Pancreas (tissue), 10 donors: ENCODE measurements at regions not wholly inside any gene's neighbourhood (a gene's known extent, or its start where the extent isn't known, plus 50 kb on each side); places are given as distances from the start of the nearest gene placed in this dataset.

ENCODE experiments used
- ATAC-seq, 4 donors: fragments of 200-7000 bp; cut with Tn5 transposase; one replicate each; pipeline versions ENCODE4 v1.8.0 to v1.9.1; 2020; ENCODE audit warnings: mild to moderate bottlenecking in 4 of 4, moderate library complexity in 4 of 4
- DNase-seq, 6 donors: peaks; one replicate each; pipeline ENCODE4 v3.0.0-alpha.2; 2020
- FAIRE-seq: peaks from 2 replicates; lab custom pipeline; 2012; peaks lifted over from hg19 to GRCh38; lab: Jason Lieb, UNC
- H3K27ac ChIP-seq, 4 donors: fragments of 200-600 bp; sonication (generic); 1 replicate in 3 of 4; 2 replicates in 1 of 4; pipeline versions ENCODE4 v1.5.0 to v1.8.0; 2020
- H3K27me3 ChIP-seq, 4 donors: fragments of 200-600 bp; one replicate each; pipeline ENCODE4 v1.8.0; 2021
- H3K36me3 ChIP-seq, 3 donors: fragments of 200-600 bp; sonication (generic) in 1 of 3; one replicate each; pipeline versions ENCODE4 v1.5.0 to v1.8.0; 2020 to 2021
- H3K4me1 ChIP-seq, 3 donors: fragments of 200-600 bp; one replicate each; pipeline ENCODE4 v1.8.0; 2021
- H3K4me3 ChIP-seq, 4 donors: fragments of 200-600 bp; sonication (generic) in 2 of 4; one replicate each; pipeline versions ENCODE4 v1.5.0 to v1.8.0; 2020 to 2021
- H3K9me3 ChIP-seq, 4 donors: fragments of 200-600 bp; one replicate each; pipeline ENCODE4 v1.8.0; 2021
- WGBS, 2 donors: extraction: QIAGEN DNeasy Blood & Tissue Kit; methylation state at CpG; one replicate each; pipeline ENCODE4 v1.1.7; 2013; 5-methylcytosine and 5-hydroxymethylcytosine counted together
- intact Hi-C, 3 donors: fragments of 100-400 bp; cut with DNase I; formaldehyde crosslinking; loops; one replicate each; pipeline versions ENCODE4 v1.11.1 to v1.14.2; 2022
- TF ChIP-seq, protein P1 (sequence below), 4 donors: fragments of 200-600 bp; sonication (generic) in 3 of 4; IDR thresholded peaks; one replicate each; pipeline versions ENCODE4 v1.5.0 to v1.8.0; 2021; ENCODE audit warnings: antibody characterized with exemption in 4 of 4
- donor health status: healthy with polysubstance abuse.
- donor health status: DM: no; HTN: no; CAD: no; lungs with moderate emphysema.
- donor health status: DM: no; HTN: no; CAD: no.
- donor health status: control.
- donor health status: control.
- donor health status: Bipolar disorder and iron deficiency.
- donor health status: DM: yes; HTN: yes; CAD: no.
- donor health status: DM: no; HTN: no; CAD: no.
- donor health status: DM: no; HTN: no; CAD: no.
- donor health status: DM: yes; HTN: yes; CAD: no.

- Histone ChIP-seq H3K36me3 (no peaks in the 10 kb centered on the region), H3K4me3 (no peak overlapping the region), H3K27ac (no peak overlapping the region), H3K4me1 (no peaks in the 10 kb centered on the region), H3K27me3 (no peaks in the 10 kb centered on the region), H3K9me3 (no peaks in the 10 kb centered on the region)
- intact Hi-C loops = no loop called here
- TF ChIP-seq, protein P1, sequence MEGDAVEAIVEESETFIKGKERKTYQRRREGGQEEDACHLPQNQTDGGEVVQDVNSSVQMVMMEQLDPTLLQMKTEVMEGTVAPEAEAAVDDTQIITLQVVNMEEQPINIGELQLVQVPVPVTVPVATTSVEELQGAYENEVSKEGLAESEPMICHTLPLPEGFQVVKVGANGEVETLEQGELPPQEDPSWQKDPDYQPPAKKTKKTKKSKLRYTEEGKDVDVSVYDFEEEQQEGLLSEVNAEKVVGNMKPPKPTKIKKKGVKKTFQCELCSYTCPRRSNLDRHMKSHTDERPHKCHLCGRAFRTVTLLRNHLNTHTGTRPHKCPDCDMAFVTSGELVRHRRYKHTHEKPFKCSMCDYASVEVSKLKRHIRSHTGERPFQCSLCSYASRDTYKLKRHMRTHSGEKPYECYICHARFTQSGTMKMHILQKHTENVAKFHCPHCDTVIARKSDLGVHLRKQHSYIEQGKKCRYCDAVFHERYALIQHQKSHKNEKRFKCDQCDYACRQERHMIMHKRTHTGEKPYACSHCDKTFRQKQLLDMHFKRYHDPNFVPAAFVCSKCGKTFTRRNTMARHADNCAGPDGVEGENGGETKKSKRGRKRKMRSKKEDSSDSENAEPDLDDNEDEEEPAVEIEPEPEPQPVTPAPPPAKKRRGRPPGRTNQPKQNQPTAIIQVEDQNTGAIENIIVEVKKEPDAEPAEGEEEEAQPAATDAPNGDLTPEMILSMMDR (IDR thresholded peaks at IDR 0.05) = no peak
- no peak for FAIRE-seq
- DNase-seq = no peak
- WGBS, 2 donors = 88 to 95% methylated on average over 2 of the region's 2 CpGs
- no peak for ATAC-seq
Measured at GRCh38 chr3:117616227-117616626, 906.6 kb downstream of the TUSC7 start.

DNA sequence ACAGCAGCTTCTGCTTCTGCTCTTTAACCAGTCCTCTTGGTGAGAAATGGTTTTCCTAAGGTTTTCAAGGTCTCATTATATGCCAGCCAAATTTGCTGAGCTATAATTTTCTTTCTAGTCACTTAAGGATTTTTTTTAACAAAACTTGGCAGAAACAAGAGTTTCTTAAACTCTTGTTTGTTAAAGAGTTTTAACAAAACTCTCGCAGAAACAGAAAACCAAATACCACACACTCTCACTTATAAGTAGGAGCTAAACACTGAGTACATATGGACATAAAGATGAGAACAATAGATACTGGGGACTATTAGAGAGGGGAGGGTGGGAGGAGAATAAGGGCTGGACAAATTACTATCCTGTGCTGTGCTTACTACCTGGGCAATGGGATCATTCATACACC is 908.3 kb downstream of the TUSC7 start:
- intact Hi-C loops = no loop called here
- no peak for DNase-seq
- no peaks in the 10 kb centered on the region for H3K27me3 ChIP-seq
- ATAC-seq = no peak
- no peaks in the 10 kb centered on the region for H3K9me3 ChIP-seq
- no peaks in the 10 kb centered on the region for H3K4me1 ChIP-seq
- H3K27ac ChIP-seq = no peak overlapping the region
- H3K36me3 ChIP-seq = no peaks in the 10 kb centered on the region
- 73 to 89% methylated on average over 1 of the region's 1 CpG for WGBS, 2 donors
- TF ChIP-seq, protein P1 (IDR thresholded peaks at IDR 0.05) = no peak
- H3K4me3 ChIP-seq = no peak overlapping the region
- no peak for FAIRE-seq

DNA sequence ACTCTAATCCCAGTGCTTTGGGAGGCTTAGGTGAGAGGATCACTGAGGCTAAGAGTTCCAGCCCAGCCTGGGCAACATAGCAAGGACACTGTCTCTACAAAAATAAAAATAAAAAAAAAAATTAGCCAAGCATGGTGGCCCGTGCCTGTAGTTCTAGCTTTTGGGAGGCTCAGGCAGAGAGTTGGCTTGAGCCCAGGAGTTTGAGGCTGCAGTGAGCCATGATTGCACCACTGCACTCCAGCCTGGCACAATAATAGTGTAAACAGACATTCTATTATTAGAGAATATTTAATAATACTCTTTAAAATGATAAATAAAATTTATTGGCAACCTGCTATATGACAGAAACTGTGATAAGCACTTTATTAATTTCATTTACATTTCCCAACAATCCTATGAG is 908.9 kb downstream of the TUSC7 start:
- Histone ChIP-seq H3K27ac (no peak overlapping the region), H3K36me3 (no peaks in the 10 kb centered on the region), H3K27me3 (no peaks in the 10 kb centered on the region), H3K9me3 (no peaks in the 10 kb centered on the region), H3K4me3 (no peak overlapping the region), H3K4me1 (no peaks in the 10 kb centered on the region)
- intact Hi-C loops = no loop called here
- ATAC-seq (no peak), DNase-seq (no peak), FAIRE-seq (no peak)
- 66 to 86% methylated on average over 1 of the region's 1 CpG for WGBS, 2 donors
- TF ChIP-seq, protein P1 (IDR thresholded peaks at IDR 0.05) = no peak

DNA sequence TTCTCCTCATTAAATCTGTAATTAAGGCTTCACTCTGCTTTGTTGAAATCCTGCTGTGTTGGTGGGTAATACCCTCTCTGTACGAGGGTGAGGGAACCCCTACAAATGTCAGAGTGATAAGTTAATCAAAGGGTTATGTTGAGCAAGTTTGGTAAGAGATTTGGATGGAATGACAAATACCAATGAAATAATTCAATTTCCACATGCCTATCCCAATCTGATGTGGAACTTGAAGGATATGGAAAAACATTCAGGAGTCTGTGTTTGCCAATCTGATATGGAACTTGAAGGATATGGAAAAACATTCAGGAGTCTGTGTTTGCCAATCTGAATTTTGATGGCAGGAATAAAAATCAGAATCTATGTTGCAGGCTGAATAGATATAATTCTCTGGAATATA is 910.2 kb downstream of the TUSC7 start:
- no peak for FAIRE-seq
- H3K4me1 ChIP-seq = no peaks in the 10 kb centered on the region
- H3K4me3 ChIP-seq = no peak overlapping the region
- intact Hi-C loops = no loop called here
- WGBS, 2 donors = 33 to 48% methylated on average over 1 of the region's 1 CpG
- H3K27ac ChIP-seq = no peak overlapping the region
- ATAC-seq = no peak
- H3K9me3 ChIP-seq = no peaks in the 10 kb centered on the region
- no peaks in the 10 kb centered on the region for H3K27me3 ChIP-seq
- TF ChIP-seq, protein P1 (IDR thresholded peaks at IDR 0.05) = no peak
- no peaks in the 10 kb centered on the region for H3K36me3 ChIP-seq
- DNase-seq = no peak

- H3K27me3 ChIP-seq = no peaks in the 10 kb centered on the region
- WGBS, 2 donors = 77 to 87% methylated on average over 4 of the region's 4 CpGs
- H3K4me3 ChIP-seq = no peak overlapping the region
- H3K4me1 ChIP-seq = no peaks in the 10 kb centered on the region
- no peaks in the 10 kb centered on the region for H3K36me3 ChIP-seq
- no peak for ATAC-seq
- H3K27ac ChIP-seq = no peak overlapping the region
- TF ChIP-seq, protein P1 (IDR thresholded peaks at IDR 0.05) = no peak
- no peak for DNase-seq
- no peaks in the 10 kb centered on the region for H3K9me3 ChIP-seq
- no peak for FAIRE-seq
- intact Hi-C loops = no loop called here
Measured at GRCh38 chr3:117622171-117622841, 912.7 kb downstream of the TUSC7 start.
